Sigmoid colon (tissue), 6 donors: ENCODE measurements at regions not wholly inside any gene's neighbourhood (a gene's known extent, or its start where the extent isn't known, plus 50 kb on each side); places are given as distances from the start of the nearest gene placed in this dataset.
"Not testable (repeated sequence)": the region's sequence is repeated elsewhere in the genome, so short reads cannot be mapped to it uniquely, and the experiment has no call there.

ENCODE experiments used
- DNase-seq: peaks from one replicate; pipeline ENCODE4 v3.0.0-alpha.2; 2019
- H3K27ac ChIP-seq, 4 donors: fragments of 200-600 bp; sonication (generic); one replicate each; pipeline ENCODE4 v1.5.1; 2016 to 2019; ENCODE audit warnings: mild to moderate bottlenecking in 1 of 4
- H3K27me3 ChIP-seq, 3 donors: fragments of 200-600 bp; sonication (generic); one replicate each; pipeline ENCODE4 v1.5.1; 2019; ENCODE audit warnings: mild to moderate bottlenecking in 1 of 3
- H3K36me3 ChIP-seq, 4 donors: fragments of 200-600 bp; sonication (generic); one replicate each; pipeline ENCODE4 v1.5.1; 2016 to 2019
- H3K4me1 ChIP-seq, 4 donors: fragments of 200-600 bp; sonication (generic); one replicate each; pipeline ENCODE4 v1.5.1; 2017 to 2019
- H3K4me3 ChIP-seq, 4 donors: fragments of 200-600 bp; sonication (generic); one replicate each; pipeline ENCODE4 v1.5.1; 2017 to 2019; ENCODE audit warnings: mild to moderate bottlenecking in 2 of 4, moderate library complexity in 1 of 4
- H3K9me3 ChIP-seq, 4 donors: fragments of 200-600 bp in 3 of 4; sonication (generic) in 3 of 4; one replicate each; pipeline versions ENCODE4 v1.5.1 to v1.6.1; 2013 to 2019
- EP300 ChIP-seq, 4 donors: sonication (generic); formaldehyde crosslinking; IDR thresholded peaks; one replicate each; pipeline ENCODE4 v1.6.1; 2017; ENCODE audit warnings: antibody characterized with exemption in 4 of 4
- POLR2A ChIP-seq, 2 donors: fragments of 450-650 bp; IDR thresholded peaks; one replicate each; pipeline ENCODE4 v1.6.1; 2016; ENCODE audit warnings: antibody characterized with exemption in 2 of 2, mild to moderate bottlenecking in 2 of 2, moderate library complexity in 2 of 2
- POLR2AphosphoS5 ChIP-seq, 4 donors: sonication (generic); formaldehyde crosslinking; IDR thresholded peaks; one replicate each; pipeline ENCODE4 v1.6.1; 2017; ENCODE audit warnings: antibody characterized with exemption in 4 of 4
- WGBS, 2 donors: extraction: QIAGEN DNeasy Blood & Tissue Kit; methylation state at CpG; one replicate each; pipeline ENCODE4 v1.1.7; 2013; 5-methylcytosine and 5-hydroxymethylcytosine counted together
- intact Hi-C: fragments of 100-400 bp; cut with DNase I; formaldehyde crosslinking; loops from one replicate; pipeline ENCODE4 v1.15.1; 2023
- TF ChIP-seq, protein P1 (sequence below), 4 experiments: fragments of 450-650 bp in 3 of 4; fragments of 200-600 bp in 1 of 4; IDR thresholded peaks; one replicate each; pipeline ENCODE4 v1.5.1; 2016 to 2019; ENCODE audit warnings: antibody characterized with exemption in 4 of 4, mild to moderate bottlenecking in 3 of 4, moderate library complexity in 2 of 4
- donor health status: healthy with polysubstance abuse.
- donor health status: healthy.

- no peak overlapping the region for H3K4me3 ChIP-seq
- no peaks in the 10 kb centered on the region for H3K36me3 ChIP-seq
- WGBS, 2 donors, result 90 to 92% methylated on average over 2 of the region's 2 CpGs
- H3K27me3 ChIP-seq, result no peaks in the 10 kb centered on the region
- no peaks in the 10 kb centered on the region for H3K4me1 ChIP-seq
- intact Hi-C loops, result no loop called here
- DNase-seq, result no peak
- no peak overlapping the region for H3K27ac ChIP-seq
- H3K9me3 ChIP-seq, result no peaks in the 10 kb centered on the region
- TF ChIP-seq POLR2A (IDR thresholded peaks at IDR 0.05), result no peak
- TF ChIP-seq POLR2AphosphoS5 (IDR thresholded peaks at IDR 0.05), result no peak
- TF ChIP-seq, protein P1, sequence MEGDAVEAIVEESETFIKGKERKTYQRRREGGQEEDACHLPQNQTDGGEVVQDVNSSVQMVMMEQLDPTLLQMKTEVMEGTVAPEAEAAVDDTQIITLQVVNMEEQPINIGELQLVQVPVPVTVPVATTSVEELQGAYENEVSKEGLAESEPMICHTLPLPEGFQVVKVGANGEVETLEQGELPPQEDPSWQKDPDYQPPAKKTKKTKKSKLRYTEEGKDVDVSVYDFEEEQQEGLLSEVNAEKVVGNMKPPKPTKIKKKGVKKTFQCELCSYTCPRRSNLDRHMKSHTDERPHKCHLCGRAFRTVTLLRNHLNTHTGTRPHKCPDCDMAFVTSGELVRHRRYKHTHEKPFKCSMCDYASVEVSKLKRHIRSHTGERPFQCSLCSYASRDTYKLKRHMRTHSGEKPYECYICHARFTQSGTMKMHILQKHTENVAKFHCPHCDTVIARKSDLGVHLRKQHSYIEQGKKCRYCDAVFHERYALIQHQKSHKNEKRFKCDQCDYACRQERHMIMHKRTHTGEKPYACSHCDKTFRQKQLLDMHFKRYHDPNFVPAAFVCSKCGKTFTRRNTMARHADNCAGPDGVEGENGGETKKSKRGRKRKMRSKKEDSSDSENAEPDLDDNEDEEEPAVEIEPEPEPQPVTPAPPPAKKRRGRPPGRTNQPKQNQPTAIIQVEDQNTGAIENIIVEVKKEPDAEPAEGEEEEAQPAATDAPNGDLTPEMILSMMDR (IDR thresholded peaks at IDR 0.05), result no peak
- no peak for TF ChIP-seq EP300 (IDR thresholded peaks at IDR 0.05)
Measured at GRCh38 chr3:110521019-110521418, 550.6 kb upstream of the NECTIN3 start.

- H3K4me1 ChIP-seq, H3K9me3 ChIP-seq, H3K36me3 ChIP-seq, intact Hi-C loops, H3K4me3 ChIP-seq, H3K27me3 ChIP-seq, H3K27ac ChIP-seq, DNase-seq: not testable (repeated sequence)
- 80 to 84% methylated on average over 6 of the region's 6 CpGs for WGBS, 2 donors
Measured at GRCh38 chr3:110525558-110526064, 546.0 kb upstream of the NECTIN3 start.

- intact Hi-C loops, result no loop called here
- Histone ChIP-seq H3K4me1 (no peaks in the 10 kb centered on the region), H3K27ac (no peak overlapping the region), H3K9me3 (no peaks in the 10 kb centered on the region), H3K4me3 (no peak overlapping the region), H3K27me3 (no peaks in the 10 kb centered on the region), H3K36me3 (no peaks in the 10 kb centered on the region)
- TF ChIP-seq EP300 (IDR thresholded peaks at IDR 0.05) (no peak), POLR2A (IDR thresholded peaks at IDR 0.05) (no peak), POLR2AphosphoS5 (IDR thresholded peaks at IDR 0.05) (no peak)
- TF ChIP-seq, protein P1 (IDR thresholded peaks at IDR 0.05), result no peak
- WGBS, 2 donors, result 67 to 71% methylated on average over 3 of the region's 3 CpGs
- no peak for DNase-seq
Measured at GRCh38 chr3:110526777-110527727, 544.6 kb upstream of the NECTIN3 start.

- Histone ChIP-seq H3K36me3 (no peaks in the 10 kb centered on the region), H3K9me3 (no peaks in the 10 kb centered on the region), H3K27me3 (no peaks in the 10 kb centered on the region), H3K4me3 (no peak overlapping the region), H3K27ac (no peak overlapping the region), H3K4me1 (no peaks in the 10 kb centered on the region)
- 87 to 90% methylated on average over 4 of the region's 4 CpGs for WGBS, 2 donors
- TF ChIP-seq EP300 (IDR thresholded peaks at IDR 0.05) (no peak), POLR2A (IDR thresholded peaks at IDR 0.05) (no peak), POLR2AphosphoS5 (IDR thresholded peaks at IDR 0.05) (no peak)
- TF ChIP-seq, protein P1 (IDR thresholded peaks at IDR 0.05), result no peak
- intact Hi-C loops, result no loop called here
- DNase-seq, result no peak
Measured at GRCh38 chr3:110528305-110529121, 543.1 kb upstream of the NECTIN3 start.

DNA sequence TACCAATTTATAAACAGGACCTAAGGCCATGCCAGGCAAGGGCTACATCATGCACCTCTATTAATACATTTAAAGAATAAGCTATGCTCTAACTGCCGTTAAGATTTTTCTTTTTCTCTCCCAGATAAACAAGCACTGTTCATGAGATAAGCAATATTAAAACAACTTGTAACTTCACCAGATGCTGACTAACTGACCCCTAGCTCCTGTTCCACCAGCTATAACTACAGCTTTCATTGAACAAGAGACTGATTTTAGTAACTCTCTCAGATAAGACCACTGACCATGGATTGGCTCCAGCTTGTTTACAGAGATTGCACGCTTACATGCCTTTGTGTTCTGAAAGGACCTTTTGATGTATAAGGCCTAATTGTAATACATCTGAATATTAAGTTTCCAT is 540.7 kb upstream of the NECTIN3 start:
- H3K4me1 ChIP-seq, result no peaks in the 10 kb centered on the region
- H3K27ac ChIP-seq, result no peak overlapping the region
- H3K36me3 ChIP-seq, result no peaks in the 10 kb centered on the region
- DNase-seq, result no peak
- no peak for TF ChIP-seq EP300 (IDR thresholded peaks at IDR 0.05)
- TF ChIP-seq, protein P1 (IDR thresholded peaks at IDR 0.05), result no peak
- TF ChIP-seq POLR2AphosphoS5 (IDR thresholded peaks at IDR 0.05), result no peak
- TF ChIP-seq POLR2A (IDR thresholded peaks at IDR 0.05), result no peak
- no peaks in the 10 kb centered on the region for H3K9me3 ChIP-seq
- no peaks in the 10 kb centered on the region for H3K27me3 ChIP-seq
- 85 to 93% methylated on average over 2 of the region's 2 CpGs for WGBS, 2 donors
- intact Hi-C loops, result no loop called here
- no peak overlapping the region for H3K4me3 ChIP-seq
